NCI-H524 (cell line): ENCODE measurements at regions not wholly inside any gene's neighbourhood (a gene's known extent, or its start where the extent isn't known, plus 50 kb on each side); places are given as distances from the start of the nearest gene placed in this dataset.
"Not testable (repeated sequence)": the region's sequence is repeated elsewhere in the genome, so short reads cannot be mapped to it uniquely, and the experiment has no call there.

Experiments
- DNase-seq, 2 experiments: peaks; one replicate each; lab custom pipeline; 2025; lab: John Stamatoyannopoulos, UW

DNA sequence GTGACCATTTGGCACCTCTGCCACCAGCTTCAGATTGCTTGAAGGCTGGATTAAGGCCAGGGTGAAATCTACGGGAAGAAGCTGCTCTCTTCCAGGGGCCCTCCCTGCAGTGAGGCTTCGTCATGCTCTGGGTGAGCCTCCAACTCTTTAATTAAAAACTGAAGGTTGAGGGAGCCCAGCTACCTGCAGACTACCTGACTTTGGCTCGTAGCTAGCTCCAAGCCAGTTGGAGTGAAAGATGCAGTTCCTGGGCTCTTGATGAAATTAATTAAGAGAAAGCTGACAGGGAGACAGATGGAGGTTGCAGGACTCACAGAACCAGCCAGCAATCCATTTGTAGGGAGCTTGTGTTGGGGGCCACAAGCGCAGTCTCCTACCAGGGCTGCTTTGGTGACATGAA, 168.5 kb upstream of the SFSWAP start:
- no peak for DNase-seq

DNA sequence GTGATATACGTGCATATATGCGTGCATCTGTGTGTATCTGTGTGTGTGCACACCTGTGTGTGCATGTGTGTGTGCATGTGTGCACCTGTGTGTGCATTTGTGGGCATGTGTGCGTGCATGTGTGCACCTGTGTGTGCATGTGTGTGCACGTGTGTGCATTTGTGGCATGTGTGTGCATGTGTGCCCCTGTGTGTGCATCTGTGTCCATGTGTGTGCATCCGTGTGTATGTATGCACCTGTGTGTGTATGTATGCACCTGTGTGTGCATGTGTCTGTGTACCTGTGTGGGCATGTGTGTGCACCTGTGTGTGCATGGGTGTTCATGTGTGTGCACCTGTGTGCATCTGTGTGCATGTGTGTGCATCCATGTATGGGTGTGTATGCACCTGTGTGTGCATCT, 167.8 kb upstream of the SFSWAP start:
- DNase-seq, result no peak

DNA sequence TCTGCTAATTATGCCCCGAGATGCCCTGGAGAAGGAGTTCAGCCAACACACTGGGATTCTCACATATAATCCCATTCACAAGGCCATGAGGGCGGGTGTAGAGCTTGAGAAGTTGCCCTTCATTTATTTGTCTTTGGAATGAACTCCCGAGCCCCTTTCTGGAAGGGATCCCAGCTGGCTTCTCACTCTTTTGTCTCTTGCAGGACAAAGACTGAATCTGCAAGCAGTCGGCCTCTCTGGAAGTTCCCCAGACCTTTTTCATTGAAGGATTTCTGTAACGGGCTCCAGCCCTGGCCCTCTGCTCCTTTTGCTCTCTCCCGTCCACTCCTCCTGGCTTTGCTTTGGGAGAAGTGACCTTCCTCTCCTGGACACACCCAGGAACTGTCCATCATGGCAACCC, 163.3 kb upstream of the SFSWAP start:
- no peak for DNase-seq

DNA sequence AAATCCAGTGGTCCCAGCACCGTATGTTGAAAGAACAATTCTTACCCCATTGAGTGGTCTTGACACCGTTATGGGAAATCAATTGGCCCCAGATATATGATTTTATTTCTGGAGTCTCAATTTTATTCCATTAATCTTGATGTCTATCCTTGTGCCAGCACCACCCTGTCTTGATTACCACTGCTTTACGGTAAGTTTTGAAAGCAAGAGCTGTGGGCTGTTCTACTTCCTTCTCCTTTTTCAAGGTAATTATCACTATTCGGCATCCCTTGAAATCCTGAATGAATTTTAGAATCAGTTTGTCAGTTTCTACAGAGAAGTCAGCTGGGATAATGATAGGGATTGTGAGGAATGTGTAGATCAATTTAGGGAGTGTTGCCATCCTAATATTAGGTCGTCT, 160.8 kb upstream of the SFSWAP start:
- DNase-seq, result no peak

DNA sequence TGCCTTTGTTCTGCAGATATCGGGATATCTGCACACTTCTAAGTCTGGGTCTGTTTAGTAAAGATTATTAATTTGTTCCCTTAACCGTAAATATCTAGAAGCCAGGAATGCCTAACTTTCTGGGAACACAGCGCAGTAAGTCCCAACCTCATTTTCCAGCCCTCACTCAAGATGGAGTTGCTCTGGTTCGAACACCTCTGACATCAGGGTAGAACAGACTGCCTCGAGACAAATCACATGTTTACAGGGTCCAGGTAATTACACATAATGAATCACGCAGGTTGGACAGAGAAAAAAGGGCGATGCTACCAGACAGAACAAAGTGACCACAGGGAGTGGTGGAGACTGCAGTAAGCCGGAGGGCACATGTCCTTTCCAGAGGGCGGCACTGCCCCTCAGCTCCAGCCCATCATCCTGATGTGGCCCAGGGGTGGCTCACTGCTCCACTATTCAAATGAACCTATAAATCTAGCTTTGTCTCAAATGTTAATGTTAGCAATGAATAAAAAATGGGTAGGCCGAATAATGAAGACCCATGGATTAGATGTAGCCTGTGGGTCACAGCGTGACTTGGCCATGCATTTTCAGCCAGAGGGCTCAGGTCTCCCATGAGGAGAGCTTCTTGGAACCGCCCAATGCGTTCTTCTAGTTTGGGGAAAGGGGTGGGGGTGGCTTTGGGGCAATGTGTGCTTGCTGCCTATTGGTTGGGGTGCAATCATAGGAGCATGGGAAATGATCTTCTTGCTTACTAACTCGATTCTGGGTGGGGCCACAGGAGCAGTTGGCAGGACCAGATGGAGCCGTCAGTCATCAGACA, 159.0 kb upstream of the SFSWAP start:
- DNase-seq, result no peak

DNA sequence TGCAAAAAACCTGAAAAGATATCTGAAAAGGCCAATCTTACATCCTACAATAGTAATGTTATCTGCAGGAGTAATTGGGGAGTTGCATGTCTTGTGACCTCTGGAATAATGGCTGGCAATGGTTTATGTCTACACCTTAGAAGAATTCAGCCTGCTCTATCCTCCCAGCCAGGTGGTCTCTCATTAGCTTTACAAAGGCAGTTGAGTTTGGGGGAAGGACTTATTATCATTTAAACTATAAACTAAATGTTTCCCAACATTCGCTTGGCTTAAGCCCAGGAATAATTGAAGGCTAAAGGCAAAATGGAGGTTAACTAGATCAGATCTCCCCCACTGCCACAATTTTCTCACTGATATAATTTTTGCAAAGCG, 158.4 kb upstream of the SFSWAP start:
- DNase-seq, result no peak

DNA sequence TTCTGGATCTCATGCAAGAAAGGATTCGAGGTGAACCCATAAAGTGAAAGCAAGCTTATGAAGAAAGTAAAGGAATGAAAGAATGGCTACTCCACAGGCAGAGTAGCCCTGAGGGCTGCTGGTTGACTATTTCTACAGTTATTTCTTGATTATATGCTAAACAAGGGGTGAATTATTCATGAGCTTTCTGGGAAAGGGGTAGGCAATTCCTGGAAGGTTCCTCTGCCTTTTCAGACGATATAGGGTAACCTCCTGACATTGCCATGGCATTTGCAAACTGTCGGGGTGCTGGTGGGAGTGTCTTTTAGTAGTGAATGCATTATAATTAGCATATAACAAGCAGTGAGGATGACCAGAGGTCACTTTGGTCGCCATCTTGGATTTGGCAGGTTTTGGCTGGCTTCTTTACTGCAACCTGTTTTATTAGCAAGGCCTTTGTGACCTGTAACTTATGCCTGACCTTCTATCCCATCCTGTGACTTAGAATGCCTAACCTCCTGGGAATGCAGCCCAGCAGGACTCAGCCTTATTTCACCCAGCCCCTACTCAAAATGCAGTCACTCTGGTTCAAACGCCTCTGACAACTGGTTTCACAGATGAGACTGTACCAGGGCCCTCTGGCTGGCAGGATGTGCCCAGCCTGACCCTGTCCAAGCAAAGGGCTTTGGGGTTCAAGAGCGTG, 157.7 kb upstream of the SFSWAP start:
- no peak for DNase-seq

DNA sequence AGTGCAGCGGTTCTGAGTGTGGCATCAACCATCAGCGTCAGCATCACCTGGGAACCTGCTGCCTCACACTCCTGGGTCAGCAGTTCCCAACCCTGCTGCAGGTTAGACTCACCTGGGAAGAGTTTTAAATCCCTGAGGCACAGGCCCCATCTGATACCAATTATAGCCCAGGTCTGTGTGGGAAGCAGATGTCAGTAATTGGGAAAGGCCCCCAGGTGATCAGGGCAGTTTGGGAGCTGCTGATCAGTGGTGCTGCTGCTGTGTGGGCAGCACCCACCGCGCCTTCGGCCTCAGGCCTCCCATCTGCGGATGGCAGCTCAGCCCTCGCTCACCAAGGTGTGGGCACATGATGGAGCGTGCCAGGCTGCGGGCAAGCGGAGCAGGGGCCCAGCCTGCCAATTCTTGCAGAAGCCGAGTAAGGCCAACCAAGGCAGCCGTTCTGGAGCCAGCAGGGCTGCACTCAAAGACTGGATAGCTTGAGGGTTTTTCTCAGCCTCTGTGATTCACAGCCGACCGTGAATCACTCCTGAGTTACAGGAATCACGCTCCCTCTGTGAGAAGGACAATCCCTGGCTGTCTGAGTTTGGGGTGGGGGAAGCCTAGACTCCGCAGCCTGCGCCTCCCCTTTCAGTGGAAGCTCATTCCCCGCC, 155.6 kb upstream of the SFSWAP start:
- DNase-seq, result no peak

DNA sequence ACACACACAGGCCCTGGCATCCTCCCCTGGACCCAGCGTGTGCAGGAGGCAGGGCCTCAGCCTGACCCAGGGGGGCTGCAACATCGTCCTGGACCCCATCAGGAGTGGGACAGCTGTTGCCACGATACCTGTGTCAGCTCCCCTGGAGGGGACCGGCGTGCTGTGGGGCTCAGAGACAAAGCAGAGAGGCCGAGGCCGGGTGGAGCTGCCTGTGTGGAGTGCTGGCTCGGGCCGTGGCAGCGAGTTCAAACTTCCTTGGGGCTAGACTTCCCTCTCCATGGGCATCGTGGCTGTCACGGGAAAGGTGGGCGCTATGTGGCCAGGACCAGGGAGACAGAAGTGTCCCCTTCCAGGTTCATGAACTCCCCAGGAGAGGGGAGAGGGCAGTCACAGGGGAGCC, 155.0 kb upstream of the SFSWAP start:
- DNase-seq, result no peak

DNA sequence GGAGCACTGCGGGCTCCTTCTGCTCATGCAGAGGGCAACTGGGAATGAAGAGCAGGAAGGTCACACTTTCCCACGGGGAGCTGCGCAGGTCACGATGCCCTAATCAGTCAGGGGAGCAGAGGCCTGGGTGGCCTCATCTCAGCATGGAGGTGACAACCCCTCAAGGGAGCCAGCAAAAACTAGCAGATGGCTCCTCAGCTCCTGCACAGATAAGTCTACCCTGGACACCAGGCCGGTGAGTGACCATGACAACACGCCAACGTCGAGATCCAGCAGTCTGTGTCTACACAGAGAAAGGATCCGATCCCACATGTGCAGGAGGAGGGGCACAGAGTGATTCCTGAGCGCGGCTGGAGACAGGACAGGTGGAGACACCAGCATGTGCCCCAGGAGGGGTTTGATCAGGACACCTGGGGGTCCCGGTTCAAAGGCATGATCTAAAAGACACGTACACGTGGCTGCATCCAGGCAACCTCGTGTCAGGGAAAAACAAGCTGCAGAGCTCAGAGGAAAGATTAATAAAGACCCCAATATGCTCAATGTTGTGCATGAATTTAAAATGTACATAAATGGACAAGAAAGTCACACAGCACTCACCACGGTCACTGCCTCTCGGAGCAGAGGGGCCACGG, 153.7 kb upstream of the SFSWAP start:
- DNase-seq, result no peak

DNA sequence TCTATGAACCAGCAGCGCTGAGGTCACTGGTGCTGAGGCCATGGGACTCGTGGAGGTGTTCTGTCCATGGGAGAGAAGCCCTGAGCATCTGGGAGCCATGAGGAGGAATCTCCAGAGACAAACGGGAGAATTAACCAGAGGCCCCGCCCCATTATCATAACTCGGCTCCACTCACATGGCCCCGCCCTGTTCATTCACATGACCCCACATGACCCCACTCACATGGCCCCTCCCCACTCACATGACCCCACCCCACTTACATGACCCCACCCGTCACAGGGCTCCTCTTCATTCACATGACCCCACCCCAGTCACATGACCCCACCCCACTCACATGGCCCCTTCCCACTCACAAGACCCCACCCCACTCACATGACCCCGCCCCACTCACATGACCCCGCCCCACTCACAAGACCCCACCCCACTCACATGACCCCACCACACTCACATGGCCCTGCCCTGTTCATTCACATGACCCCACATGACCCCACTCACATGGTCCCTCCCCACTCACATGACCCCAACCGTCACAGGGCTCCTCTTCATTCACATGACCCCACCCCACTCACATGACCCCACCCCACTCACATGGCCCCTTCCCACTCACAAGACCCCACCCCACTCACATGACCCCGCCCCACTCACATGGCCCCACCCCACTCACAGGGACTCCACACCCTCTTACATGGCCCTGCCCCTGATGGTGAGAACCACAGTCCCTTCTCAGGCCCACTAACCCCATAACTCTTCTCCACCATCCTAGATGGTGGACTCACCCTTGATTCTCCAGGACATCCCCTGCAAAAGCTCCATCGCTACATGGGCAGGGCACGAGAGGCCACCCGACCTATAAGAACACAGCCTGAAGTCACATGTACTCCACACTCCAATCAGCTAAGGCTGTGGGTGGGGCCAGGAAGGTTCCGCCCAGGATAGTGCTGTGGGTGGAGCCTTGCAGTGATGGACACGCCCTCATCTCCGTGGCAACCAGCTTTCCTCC, 151.1 kb upstream of the SFSWAP start:
- no peak for DNase-seq

DNA sequence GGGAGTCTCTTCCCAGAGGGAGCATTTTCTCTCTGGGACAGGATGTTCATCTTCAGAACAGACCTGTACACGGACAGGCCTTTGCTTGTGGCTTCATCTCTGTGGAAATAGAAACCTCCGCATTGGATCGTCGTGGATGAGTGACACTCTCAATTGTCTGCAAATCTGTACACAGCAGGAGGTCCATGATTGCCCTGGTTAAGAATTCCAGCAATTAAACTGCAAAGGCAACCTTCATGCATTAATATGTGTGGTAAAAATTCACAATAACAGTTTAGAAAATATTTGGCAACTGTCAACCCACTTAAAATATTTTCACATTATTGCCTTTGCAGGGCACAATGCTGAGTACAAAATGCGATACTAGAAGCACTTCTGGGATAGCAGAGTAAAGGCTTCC, 149.8 kb upstream of the SFSWAP start:
- no peak for DNase-seq

DNA sequence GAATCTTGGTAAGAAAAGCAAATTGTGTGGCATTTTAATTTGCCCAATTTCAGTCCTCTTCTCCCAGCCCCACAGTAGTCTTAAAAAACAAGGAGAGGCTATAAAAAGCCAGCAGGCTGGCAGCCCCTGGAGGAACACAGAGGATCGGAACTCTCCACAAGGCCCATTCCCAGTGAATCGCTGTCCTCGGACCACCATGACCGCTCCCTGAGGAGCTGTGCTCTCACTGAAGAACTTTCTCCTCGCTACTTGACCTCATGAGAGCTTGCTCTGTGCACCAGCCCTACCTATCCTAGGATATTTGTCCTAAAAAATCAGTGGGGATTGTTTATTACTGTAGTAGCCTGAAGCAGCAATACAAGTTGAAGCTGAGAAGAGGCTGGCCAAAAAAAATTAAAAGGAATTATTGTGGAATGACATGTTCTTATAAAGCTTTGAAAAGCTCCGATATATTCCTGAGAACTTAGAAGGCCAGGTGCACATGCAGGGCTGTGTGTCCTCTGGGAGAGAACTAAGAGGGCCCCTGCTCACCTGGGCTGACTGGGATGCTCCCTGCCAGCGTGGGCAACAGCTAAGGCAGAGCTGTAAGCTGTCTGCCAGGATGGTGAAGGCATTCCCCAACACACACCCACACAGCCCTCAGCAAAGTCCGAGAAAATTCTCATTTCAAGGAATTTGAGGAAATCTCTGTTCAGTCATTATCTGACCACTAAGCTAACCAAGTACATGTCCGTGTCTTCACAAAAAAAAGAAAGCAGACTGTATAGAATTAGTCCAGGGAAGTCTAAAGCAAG, 148.8 kb upstream of the SFSWAP start:
- DNase-seq, result no peak

DNA sequence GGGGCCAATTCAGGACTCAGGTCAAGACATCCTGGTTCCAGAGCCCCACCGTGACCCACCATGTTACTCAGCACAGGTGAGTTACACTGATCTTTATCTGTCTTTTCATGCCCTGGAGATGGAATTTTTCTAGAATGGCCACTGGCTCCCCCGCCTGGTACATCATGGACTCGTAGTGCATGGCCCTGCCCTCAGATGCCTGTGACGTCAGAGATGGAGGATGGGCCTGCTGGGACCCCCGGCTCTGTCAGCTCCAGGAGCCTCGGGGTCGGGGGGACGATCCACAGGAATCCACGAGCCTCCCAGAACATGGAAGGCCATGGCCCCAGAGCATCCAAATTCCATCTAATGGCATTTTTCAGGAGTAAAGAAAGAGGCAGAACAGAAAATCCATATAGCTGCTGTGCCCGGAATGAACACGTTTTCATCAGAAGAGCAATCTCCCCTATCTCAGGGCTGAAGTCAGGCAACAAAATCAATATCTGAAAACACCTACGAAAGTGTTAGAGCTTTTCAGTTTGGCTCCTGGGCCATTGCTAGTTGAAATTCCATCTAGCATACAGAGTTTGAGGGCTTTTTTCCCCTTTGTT, 146.7 kb upstream of the SFSWAP start:
- DNase-seq, result not testable (repeated sequence)

DNA sequence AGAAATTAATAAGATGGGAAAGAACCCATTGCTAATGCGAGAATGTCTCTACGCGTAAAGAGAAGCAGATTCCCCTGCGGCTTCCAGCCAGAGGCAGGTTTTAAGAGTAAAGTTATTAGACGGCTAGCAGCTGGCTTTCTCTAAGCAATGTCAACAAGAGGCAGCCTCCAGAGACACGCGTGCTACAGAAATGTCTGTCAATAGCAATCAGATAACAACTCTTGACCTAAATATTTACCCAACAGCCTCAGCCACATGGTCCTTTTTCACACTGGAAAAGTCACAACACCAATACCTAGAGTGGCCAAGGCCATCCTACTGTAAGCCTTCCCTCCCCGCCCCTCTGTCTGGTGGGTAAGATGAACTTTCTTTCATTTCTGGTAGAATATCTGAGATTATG, 146.0 kb upstream of the SFSWAP start:
- DNase-seq, result no peak

DNA sequence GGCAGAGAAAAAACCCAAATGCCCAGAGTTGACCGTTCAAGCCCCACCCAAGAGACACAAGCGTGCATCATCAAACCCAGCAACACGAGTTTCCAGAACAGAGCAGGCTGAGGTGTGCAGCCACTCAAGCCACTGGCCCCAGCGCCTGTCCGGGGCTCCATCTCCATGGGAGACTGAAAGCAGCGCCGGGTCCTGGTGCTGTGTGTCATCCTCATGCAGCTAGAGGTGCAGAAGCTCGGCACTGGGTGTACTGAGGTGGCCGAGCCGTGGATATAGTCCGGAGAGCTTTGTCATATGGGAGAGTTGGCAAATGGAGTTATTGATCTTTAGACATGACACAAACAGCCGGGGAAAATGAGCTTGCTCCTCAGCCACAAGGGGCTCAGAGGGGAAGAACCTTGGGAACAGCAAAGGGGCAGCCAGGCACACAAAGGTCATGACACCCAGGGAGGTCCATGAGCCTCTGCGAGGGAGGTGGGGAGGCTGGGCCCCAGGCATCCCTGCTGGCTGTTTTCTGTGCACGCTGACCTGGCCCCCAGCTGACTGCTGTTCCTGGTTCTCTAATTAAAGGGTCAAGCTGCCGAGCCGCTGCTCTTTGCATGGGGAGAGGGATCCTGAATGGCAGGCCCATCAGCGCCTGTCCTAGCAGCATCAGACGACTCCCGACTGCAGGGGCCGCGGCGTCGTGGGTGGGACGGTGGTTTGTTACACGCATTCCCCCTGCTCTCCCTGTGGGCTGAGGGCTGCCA, 145.4 kb upstream of the SFSWAP start:
- DNase-seq, result no peak

DNA sequence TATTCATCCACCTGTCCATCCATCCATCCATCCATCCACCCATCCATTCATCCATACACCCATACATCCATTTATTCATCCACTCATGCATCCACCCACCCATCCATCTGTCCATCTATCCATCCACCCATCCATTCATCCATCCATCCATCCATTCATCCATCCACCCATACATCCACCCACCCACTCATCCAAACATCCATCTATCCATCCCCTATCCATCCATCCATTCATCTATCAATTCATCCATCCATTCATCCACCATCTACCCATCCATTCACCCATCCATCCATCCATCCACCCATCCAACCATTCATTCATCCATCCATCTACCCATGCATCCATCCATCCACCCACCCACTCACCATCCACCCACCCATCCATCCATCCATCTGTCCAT, 142.6 kb upstream of the SFSWAP start:
- DNase-seq, result no peak

DNA sequence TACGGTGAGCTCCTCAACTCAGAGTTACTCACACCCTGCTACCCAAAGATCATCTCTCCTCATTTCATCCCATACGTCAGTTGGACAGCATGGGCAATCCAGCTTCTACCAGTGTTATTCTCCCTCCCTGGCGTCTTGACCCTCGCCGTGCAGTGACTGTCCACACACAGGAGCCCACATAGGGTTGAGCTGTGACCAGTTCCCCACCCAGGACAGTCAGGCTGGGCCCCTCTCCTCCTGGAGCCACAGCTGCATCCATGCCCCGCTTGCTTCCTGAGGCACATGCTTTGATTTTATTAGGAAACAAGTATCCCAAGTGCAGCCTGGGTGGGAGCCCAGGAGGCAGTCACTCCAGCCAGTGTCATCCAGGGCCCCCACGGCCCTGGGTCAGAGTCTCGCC, 140.3 kb upstream of the SFSWAP start:
- DNase-seq, result no peak

DNA sequence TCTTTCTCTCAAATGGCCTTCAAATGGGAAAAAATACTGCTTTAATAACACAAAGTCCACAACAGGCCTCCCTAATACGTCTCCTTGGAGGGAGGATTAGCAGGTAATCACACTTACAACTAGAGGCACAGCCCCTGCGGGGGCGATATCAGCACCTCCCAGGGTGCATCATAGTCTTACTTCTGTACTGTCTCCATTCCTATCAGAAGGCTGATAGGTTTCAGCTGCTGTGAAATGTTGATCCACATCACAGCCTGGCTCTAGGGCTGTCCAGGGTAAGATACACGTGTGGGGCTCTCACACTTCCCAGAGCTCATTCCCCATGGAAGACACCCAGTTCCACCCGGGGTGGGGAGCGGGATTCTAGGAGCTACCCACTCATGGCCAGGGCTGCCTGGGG, 139.1 kb upstream of the SFSWAP start:
- DNase-seq, result no peak

DNA sequence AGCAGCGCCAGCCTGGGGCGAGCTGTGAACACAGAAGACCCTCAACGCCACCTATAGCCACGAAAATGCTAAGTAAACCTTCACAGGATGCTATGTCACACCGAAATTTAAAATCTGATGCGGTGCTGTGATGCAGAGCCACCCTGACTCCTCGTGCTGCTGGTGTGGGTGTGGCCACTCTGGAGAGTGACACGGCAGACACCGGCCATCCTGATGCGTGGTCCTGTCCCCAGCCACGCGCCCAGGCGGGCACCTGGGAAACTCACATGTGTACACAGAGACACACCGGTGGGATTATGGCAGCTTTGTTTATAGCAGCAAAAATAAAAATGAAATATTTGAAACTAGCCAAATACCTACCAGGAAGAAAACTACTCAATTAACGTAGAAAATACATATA, 138.3 kb upstream of the SFSWAP start:
- DNase-seq, result no peak
